Retinal pigment epithelial cell (primary cell): ENCODE measurements at regions not wholly inside any gene's neighbourhood (a gene's known extent, or its start where the extent isn't known, plus 50 kb on each side); places are given as distances from the start of the nearest gene placed in this dataset.

Experiments used
- DNase-seq: peaks from one replicate; pipeline ENCODE4 v3.0.0-alpha.2; 2010; ENCODE audit warnings: low read depth
- H3K4me3 ChIP-seq: 2 replicates; pipeline ENCODE4 v1.5.1; 2011; ENCODE audit warnings: mild to moderate bottlenecking, low read length, control low read depth, moderate library complexity
- CTCF ChIP-seq: conservative IDR thresholded peaks from 2 replicates; pipeline ENCODE4 v1.5.1; 2011; ENCODE audit warnings: low read depth, low read length, control low read depth, inconsistent platforms

DNA sequence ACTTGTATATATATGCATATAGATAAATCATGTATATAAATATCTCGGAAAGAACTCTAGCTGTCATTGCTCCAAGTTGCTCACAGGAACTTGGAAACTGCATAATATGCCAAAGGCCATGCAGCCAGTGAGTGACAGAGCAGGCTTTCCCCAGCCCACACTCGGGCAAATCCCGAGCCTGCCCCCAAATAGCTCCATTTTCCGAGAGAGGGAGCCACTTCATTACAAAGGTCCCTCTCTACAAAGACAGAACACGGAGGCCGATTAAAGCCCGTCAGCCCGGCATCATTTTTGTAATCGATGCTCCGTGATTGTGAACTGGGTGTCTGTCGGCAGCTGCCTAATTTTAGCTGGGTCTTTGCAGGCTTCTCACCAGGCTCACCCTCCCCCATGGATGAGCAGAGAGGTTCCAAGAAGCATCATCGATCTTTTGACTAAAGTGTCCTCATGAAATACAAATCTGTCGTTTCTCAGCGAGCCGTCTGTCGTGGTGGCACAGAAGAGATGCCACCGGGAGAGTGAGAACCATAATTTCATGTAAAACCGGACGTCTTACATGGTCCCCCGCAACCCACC lies 663.9 kb downstream of the PTPRU start:
- no peak for DNase-seq
- no peak overlapping the region for H3K4me3 ChIP-seq
- TF ChIP-seq CTCF: no peak

- no peak for TF ChIP-seq CTCF
- H3K4me3 ChIP-seq: no peak overlapping the region
- DNase-seq: no peak
These were observed 660.7 kb downstream of the PTPRU start for GRCh38 chr1:29896791-29897714.

- H3K4me3 ChIP-seq: no peak overlapping the region
- TF ChIP-seq CTCF: no peak
- no peak for DNase-seq
These were observed 660.0 kb downstream of the PTPRU start for GRCh38 chr1:29896300-29896699.

DNA sequence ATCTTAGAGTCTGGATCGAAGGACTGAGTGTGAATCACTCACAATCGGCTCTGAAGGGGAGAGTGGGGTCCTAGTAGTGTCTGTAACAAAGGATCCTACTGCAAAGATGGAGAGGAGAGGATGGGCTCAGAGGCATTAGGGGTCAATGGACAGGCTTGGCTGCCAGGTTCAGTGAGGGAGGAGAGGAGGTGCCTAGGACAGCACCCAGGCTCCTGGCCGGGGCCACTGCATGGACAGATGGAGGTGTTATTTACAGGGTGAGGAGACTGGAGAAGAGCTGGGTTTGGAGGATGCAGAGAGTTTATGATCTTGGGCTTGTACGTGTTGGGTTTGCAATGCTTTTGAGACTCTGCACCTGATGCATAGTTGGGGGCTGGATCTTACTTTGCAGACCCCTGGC lies 658.9 kb downstream of the PTPRU start:
- no peak for TF ChIP-seq CTCF

DNA sequence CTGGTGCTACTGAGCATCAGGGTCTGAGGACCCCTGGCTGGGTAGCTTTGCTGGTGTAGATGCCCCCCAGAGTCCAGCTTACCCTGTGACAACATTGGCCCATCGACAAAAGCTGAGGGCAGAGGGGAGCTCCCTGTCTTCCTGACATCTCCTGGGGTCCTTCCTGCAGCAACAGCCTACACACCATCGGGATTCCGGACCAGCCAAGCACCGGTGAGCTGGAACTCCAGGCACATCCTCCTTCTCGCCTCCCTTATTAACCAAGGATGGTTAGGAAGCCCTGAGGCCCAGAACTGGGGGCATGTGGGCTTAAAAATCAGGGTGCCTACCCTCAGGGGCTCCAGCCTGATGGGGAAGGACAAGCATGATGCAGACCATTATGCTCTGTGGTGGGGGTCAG lies 658.0 kb downstream of the PTPRU start:
- no peak overlapping the region for H3K4me3 ChIP-seq
- TF ChIP-seq CTCF: no peak
- no peak for DNase-seq

More for the DNA sequence above, 658.9 kb downstream of the PTPRU start:
- H3K4me3 ChIP-seq: no peak overlapping the region
- no peak for DNase-seq

- no peak for TF ChIP-seq CTCF
- no peak overlapping the region for H3K4me3 ChIP-seq
- no peak for DNase-seq
These were observed 657.5 kb downstream of the PTPRU start for GRCh38 chr1:29893806-29894205.
